CD4-positive, alpha-beta T cell treated with Interleukin-10 for 1 hour (primary cell): ENCODE measurements at regions not wholly inside any gene's neighbourhood (a gene's known extent, or its start where the extent isn't known, plus 50 kb on each side); places are given as distances from the start of the nearest gene placed in this dataset.
"Not testable (repeated sequence)": the region's sequence is repeated elsewhere in the genome, so short reads cannot be mapped to it uniquely, and the experiment has no call there.

Source experiments
- DNase-seq: peaks from one replicate; pipeline ENCODE4 v3.0.0-alpha.2; 2020

DNA sequence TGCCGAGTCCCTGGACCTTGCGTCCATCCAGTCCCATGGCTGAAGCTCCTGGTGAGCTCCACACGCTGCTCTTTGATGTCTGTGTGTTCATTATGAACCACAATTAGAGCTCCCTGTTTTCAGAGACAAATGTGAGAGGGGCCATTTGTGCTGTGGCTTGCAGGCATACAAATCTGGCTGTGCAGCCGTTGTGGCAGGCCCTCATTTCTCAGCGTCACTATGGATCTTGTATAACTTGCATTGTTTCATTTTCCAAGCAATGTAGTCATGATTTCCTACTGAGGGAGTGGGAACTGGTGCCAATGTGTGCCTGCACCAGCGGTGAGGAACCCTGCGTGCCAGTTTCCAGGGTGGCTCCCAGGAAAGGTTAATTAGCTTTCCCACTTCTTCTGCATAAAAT lies 542.6 kb downstream of the TMEM114 start:
- DNase-seq = no peak

- DNase-seq = no peak
Observed at GRCh38 chr16:8044796-8045195, 545.5 kb downstream of the TMEM114 start.

DNA sequence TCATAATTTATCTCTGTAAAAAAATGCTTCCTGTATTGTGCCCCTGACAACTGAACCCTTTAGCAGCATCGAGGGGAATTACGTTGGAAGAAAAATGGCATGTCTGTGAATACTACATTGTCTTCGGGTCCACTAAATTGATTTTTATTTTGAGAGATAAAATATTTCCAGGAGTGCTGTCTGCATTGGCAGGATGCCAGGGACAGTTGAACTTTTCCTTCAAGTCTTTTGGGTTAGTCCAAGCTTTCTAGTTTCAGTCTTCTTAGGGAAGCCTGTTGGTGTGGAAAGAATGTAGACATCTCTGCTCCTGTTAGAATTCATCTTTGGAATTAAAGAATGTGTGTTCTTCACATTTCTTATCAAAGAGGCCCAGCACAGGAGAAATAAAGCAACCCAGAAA lies 557.9 kb downstream of the TMEM114 start:
- DNase-seq = no peak

DNA sequence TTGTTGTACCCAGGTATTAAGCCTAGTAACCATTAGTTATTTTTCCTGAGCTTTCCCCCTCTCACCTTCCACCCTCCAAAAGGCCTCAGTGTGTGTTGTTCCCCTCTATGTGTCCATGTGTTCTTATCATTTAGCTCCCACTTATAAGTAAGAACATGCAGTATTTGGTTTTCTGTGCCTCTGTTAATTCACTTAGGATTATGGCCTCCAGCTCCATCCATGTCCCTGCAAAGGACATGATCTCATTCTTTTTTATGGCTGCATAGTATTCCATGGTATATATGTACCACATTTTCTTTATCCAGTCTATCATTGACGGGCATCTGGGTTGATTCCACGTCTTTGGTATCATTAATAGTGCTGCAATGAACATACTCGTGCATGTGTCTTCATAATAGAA lies 560.3 kb downstream of the TMEM114 start:
- not testable (repeated sequence) for DNase-seq

DNA sequence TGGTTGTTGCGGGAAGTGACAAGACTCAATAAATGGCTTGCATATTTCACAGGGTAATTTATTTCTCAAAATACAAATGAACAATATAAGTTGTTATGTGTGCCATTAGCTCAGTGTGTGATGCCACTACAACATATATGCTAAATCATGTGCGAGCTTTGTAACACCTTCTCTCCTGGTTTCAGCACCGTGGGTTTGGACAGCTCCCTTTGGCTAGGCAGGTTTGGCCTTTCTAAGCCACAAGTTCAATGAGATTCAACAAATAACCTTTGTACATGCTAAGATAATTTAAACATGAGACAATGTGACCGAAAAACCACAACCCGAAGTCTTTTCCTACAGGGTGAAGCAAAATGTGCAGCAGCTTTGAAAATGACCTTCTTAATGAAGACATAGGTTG lies 563.9 kb downstream of the TMEM114 start:
- no peak for DNase-seq

DNA sequence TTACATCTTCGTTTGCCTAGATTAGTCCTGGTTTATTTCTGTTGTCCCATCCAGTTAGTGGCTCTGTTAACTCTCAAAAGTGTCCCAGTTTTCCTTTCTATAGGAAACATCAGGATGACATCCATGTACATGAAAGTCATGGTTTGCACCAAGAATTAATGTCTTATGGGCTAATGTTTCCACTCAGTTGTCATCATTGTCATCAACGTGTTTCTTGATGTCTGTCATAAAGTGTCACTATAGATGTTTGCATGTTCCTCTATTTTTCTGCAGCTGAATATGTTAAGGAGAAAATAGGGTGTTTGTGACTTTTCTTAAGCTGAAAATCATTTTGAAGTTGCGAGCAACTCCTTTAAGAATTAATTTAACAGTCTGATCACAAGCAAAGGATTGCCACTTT lies 567.0 kb downstream of the TMEM114 start:
- DNase-seq = no peak

GRCh38 chr16:8005096-8005860 lies 585.0 kb downstream of the TMEM114 start:
- DNase-seq = no peak

DNA sequence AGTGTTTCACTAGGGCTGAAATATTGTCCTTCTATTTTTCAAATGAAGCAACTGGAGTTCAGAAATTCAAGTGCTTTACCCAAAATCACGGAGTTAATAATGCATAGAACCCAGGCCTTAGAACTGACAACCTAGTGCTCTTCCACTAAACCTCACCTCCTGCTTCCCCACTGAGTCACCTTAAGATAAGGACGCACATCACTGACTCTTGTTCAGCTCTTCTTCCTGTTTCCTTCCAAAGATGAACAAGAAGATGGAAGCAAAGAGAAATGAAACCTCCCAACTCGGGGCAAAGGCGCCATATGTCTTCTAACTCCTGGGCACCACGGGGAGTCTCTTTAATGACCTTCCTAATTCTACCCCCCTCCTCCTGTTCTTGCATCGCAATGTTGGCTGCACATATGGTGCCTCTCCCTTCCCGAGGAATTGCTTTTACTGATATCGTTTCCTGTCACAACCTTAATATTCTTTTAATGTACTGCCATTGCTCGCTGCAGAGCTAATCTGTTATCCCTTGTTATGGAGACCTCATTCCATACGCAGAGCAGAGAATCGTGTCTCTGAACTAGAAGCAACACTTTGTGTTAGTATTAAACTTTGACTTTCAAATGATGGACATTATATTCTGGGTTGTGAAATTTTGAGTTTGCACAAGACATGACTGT lies 591.4 kb downstream of the TMEM114 start:
- no peak for DNase-seq

DNA sequence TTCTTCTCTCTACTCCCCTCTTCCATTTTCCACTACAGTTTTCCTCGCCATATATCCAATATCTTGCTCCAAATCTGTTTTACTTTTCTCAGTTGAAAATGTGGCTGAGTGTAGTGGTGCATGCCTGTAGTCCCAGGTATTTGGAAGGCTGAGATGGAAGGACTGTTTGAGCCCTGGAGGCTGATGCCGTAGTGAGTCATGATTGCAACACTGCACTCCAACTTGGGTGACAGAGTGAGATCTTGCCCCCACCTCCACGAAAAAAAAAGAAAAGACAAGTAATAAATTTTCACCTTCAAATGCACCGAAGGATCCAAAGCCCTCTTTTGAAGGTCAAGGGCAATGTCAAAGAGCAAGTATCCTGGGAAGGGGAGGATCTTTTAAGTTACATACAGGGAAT lies 592.3 kb downstream of the TMEM114 start:
- no peak for DNase-seq

- no peak for DNase-seq
Observed at GRCh38 chr16:7992616-7993015, 597.7 kb downstream of the TMEM114 start.

GRCh38 chr16:7990626-7991260 lies 599.6 kb downstream of the TMEM114 start:
- no peak for DNase-seq

GRCh38 chr16:7983676-7984075 lies 606.6 kb downstream of the TMEM114 start:
- DNase-seq = no peak

DNA sequence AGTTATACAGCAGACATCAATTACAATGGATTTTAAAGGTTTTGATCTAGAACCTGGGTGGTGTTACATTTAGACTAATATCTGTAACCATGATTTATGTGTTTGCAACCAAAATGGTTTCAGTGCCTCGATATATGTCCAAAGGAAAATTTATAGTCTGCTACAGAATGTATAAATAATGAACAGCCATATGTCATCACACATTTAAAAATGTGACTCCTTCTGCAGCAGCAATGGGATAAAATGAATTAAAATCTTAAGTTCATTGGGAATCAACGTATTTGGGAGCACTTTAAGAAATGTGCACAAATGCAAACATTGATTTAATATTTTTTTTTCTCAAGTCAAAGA lies 610.2 kb downstream of the TMEM114 start:
- no peak for DNase-seq

DNA sequence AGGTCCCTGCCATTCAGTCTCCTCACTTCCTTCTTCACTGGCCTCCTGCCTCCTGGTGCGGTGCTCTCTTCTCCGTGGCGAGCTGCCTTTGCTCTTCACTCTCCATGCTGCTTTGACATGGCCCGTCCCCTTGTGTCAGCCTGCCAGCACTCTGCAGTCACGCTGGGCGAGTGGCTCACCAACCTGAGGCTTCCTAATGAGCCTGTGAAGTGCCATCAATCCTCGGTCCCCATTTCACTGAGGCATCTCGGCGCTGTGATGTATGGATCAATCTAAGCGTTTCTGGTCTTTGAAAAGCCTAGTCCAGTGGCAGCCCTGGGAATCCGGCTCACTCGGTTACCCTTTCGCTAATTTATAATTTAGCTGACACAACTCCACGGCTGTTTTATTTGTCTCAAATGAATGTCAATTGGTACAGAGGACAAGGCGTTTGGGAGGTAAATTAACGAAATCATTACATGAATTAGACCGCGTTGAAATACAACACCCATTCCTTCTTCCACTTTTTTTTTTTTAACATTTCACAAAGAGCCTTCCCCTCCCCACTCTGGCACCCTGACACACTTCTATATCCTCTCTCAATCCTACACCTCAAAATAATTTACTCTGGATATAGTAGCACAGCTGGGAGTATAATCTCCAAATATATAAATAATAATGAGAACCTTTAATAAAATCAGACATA lies 610.7 kb downstream of the TMEM114 start:
- no peak for DNase-seq

GRCh38 chr16:7976563-7976962 lies 613.7 kb downstream of the TMEM114 start:
- no peak for DNase-seq

GRCh38 chr16:7976125-7976524 lies 614.2 kb downstream of the TMEM114 start:
- DNase-seq = no peak

- no peak for DNase-seq
Observed at GRCh38 chr16:7967996-7968509, 622.3 kb downstream of the TMEM114 start.

- DNase-seq = no peak
Observed at GRCh38 chr16:7964744-7965143, 625.6 kb downstream of the TMEM114 start.

DNA sequence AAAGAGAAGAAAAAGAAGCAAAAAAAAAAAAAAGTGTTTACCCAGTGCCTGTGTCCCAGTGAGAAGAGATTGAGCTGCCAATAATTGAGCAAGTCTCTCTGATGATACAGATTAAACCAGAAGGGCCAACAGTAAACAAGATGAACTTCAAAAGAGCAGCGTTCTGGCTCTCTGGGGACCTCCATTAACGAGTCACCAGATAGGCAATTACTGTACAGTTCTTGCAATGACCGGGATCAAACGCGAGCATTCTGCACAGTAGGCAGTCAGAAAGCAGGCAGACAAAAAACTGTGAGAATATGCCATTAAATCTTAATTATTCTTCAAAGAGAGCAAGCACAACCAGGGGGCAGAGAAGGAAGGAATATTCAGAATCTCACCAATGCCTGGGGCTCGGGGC lies 626.1 kb downstream of the TMEM114 start:
- no peak for DNase-seq

DNA sequence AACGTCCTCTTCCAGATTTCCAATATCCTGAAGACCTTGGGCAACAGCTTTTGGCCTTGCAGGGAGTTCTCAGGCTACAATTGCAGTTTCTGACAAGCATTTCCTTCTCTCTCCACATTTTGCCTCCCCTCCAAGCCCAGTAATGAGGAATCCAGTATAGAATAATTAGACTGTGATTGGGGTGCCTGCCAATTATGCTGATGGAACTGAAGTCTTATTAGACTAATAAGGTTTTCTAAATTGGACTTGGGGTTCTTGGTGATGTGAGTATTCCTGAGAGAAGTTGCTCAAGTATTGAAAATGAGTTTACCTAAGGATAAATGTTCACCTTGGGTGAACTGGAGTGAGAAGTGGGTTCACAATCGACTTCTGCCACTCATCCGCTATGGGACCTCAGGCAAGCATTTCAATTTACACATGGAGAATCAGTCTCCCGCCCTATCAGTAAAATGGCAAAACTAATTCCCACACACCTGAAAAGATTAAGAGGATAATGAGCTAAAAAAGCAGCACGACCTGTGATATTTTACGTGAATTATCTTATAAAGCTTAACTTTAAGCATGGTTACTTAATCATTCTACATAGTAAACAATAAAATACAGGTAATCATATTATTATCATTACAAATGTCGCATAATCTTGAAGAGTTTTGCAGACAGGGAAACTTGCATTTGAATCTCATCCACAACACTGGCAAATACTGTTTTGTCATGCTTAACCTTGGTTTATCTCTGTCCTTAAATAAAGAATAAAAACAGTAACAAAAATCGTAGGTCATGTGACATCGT lies 628.0 kb downstream of the TMEM114 start:
- DNase-seq = no peak

GRCh38 chr16:7957151-7957550 lies 624.5 kb downstream of the RBFOX1 start:
- no peak for DNase-seq

DNA sequence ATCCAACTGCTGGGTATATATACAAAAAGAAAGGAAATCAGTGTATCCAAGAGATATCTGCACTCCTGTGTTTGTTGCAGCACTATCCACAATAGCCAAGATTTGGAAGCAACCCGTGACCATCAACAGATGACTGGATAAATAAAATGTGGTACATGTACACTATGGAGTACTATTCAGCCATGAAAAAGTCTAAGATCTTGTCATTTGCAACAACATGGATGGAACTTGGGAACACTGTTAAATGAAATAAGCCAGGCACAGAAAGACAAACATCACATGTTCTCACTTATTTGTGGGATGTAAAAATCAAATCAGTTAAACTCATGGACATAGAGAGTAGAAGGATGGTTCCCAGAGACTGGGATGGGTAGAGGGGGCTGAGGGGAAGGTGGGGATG lies 620.7 kb downstream of the RBFOX1 start:
- DNase-seq = no peak

DNA sequence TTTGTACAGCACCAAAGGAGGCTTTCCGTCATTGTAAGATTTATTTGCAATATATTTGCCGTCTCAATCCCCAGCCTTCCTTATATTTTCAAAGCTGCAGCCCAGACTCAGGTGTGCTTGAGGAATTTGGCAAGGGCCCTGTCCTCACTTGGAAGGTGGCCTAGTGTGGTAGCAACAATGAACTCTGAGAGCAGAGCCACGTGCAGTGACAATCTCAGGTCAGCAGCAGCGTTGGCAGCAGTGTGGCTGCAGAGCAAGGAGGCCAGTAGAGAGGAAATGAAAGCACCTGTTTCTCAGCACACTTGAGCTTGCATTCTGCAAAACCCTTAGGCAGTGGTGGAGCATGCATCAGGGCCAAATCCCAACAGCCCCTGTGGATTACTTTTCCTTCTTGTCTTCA lies 613.5 kb downstream of the RBFOX1 start:
- no peak for DNase-seq
